Adrenal gland (tissue), 9 donors: ENCODE measurements at regions not wholly inside any gene's neighbourhood (a gene's known extent, or its start where the extent isn't known, plus 50 kb on each side); places are given as distances from the start of the nearest gene placed in this dataset.

Experiments used
- DNase-seq, 7 donors: peaks; one replicate each; pipeline ENCODE4 v3.0.0-alpha.2; 2019 to 2020
- H3K27ac ChIP-seq, 5 donors: fragments of 200-600 bp; sonication (generic) in 4 of 5; 1 replicate in 3 of 5; 2 replicates in 2 of 5; pipeline versions ENCODE4 v1.5.1 to v1.8.0; 2016 to 2020; ENCODE audit warnings: mild to moderate bottlenecking in 1 of 5
- H3K27me3 ChIP-seq: fragments of 200-600 bp; 2 replicates; pipeline ENCODE4 v1.8.0; 2021
- H3K36me3 ChIP-seq, 2 donors: fragments of 200-600 bp; replicated peaks in 1 of 2; 1 replicate in 1 of 2; 2 replicates in 1 of 2; pipeline versions ENCODE4 v1.5.1 to v1.8.0; 2018 to 2022
- H3K4me1 ChIP-seq, 2 donors: fragments of 200-600 bp; replicated peaks in 1 of 2; 1 replicate in 1 of 2; 2 replicates in 1 of 2; pipeline versions ENCODE4 v1.5.1 to v1.8.0; 2018 to 2021
- H3K4me3 ChIP-seq, 4 donors: fragments of 200-600 bp; sonication (generic) in 3 of 4; one replicate each; pipeline ENCODE4 v1.5.1; 2016 to 2018
- H3K9me3 ChIP-seq, 3 donors: fragments of 200-600 bp; sonication (generic) in 1 of 3; replicated peaks in 1 of 3; 1 replicate in 2 of 3; 2 replicates in 1 of 3; pipeline versions ENCODE4 v1.5.1 to v1.8.0; 2016 to 2021
- POLR2A ChIP-seq, 2 donors: fragments of 450-650 bp; IDR thresholded peaks; one replicate each; pipeline ENCODE4 v1.6.1; 2017; ENCODE audit warnings: antibody characterized with exemption in 2 of 2, mild to moderate bottlenecking in 2 of 2, moderate library complexity in 1 of 2
- WGBS, 4 donors: extraction: QIAGEN DNeasy Blood & Tissue Kit in 2 of 4; methylation state at CpG; one replicate each; pipeline versions ENCODE4 v1.1.5 to v1.1.7; 2013 to 2017; 5-methylcytosine and 5-hydroxymethylcytosine counted together
- intact Hi-C, 2 donors: fragments of 100-400 bp; cut with DNase I; formaldehyde crosslinking; loops; one replicate each; pipeline versions ENCODE4 v1.14.1 to v1.15.0; 2022 to 2023
- TF ChIP-seq, protein P1 (sequence below), 6 experiments: fragments of 450-650 bp in 4 of 6; fragments of 200-600 bp in 2 of 6; sonication (generic) in 1 of 6; IDR thresholded peaks; 1 replicate in 5 of 6; 2 replicates in 1 of 6; pipeline versions ENCODE4 v1.5.1 to v1.8.0; 2016 to 2021; ENCODE audit warnings: antibody characterized with exemption in 6 of 6, mild to moderate bottlenecking in 2 of 6, moderate library complexity in 1 of 6
- donor health status: healthy with polysubstance abuse.
- donor health status: Bipolar disorder and iron deficiency.
- donor health status: DM: yes; HTN: yes; CAD: no.
- donor health status: DM: no; HTN: no; CAD: no.
- donor health status: DM: no; HTN: no; CAD: no.

DNA sequence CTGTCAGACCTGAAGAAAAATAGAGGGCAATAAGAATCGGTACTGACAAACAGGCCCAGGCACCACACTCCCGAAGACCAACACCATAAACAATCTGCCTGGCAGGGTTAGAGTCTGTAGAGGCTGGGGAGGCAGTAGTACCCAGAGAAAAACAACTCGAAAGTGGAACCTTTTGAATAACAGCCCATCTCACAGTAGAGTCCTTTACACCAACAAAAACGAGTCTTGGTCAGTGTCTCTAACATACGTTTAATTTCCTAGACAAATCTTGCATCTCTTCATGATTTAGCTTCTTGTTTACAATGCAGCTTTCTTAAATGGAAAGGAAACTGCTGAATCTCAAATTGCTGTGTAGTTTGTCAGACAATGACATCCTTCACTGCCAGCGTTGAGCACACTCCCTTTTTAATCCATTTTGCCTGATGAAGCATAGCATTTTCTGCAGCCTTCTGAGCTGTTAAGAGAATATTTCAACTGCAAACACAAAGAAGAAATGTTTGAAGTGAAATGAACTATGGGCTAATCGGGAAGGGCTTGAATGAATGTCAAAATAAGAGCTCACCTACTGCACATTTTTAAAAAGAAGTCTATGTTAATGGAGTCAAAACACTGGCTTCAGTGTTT, 73.1 kb upstream of the DSG1 start:
- intact Hi-C loops: no loop called here
- Histone ChIP-seq H3K27ac (no peak overlapping the region), H3K4me3 (no peak overlapping the region), H3K4me1 (no peaks in the 10 kb centered on the region), H3K36me3 (no peaks in the 10 kb centered on the region), H3K9me3 (no peaks in the 10 kb centered on the region), H3K27me3 (no peaks in the 10 kb centered on the region)
- 29 to 43% (median 32%) methylated on average over 7 of the region's 7 CpGs for WGBS, 4 donors
- DNase-seq: no peak
- TF ChIP-seq, protein P1, sequence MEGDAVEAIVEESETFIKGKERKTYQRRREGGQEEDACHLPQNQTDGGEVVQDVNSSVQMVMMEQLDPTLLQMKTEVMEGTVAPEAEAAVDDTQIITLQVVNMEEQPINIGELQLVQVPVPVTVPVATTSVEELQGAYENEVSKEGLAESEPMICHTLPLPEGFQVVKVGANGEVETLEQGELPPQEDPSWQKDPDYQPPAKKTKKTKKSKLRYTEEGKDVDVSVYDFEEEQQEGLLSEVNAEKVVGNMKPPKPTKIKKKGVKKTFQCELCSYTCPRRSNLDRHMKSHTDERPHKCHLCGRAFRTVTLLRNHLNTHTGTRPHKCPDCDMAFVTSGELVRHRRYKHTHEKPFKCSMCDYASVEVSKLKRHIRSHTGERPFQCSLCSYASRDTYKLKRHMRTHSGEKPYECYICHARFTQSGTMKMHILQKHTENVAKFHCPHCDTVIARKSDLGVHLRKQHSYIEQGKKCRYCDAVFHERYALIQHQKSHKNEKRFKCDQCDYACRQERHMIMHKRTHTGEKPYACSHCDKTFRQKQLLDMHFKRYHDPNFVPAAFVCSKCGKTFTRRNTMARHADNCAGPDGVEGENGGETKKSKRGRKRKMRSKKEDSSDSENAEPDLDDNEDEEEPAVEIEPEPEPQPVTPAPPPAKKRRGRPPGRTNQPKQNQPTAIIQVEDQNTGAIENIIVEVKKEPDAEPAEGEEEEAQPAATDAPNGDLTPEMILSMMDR (IDR thresholded peaks at IDR 0.05): no peak
- no peak for TF ChIP-seq POLR2A (IDR thresholded peaks at IDR 0.05)

DNA sequence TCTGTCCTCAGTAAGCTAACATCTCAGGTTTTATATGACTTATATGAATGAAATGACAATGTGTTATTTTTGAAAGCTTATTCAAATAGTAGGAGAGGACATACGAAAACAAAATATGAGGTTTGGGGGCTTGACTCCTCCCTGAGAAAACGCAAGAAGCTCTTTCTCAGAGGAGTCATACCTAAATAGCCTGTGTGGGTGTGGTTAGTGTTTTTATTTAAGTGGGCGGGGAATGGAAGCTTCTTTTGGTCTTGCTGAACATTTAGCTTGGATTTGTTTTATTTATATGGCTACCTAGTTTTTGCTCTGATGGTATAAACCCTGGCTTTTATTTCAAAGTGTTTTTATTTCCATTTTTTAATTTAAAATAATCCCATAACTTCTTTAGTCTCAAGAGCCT, 72.1 kb upstream of the DSG1 start:
- intact Hi-C loops: no loop called here
- Histone ChIP-seq H3K4me1 (no peaks in the 10 kb centered on the region), H3K36me3 (no peaks in the 10 kb centered on the region), H3K27me3 (no peaks in the 10 kb centered on the region), H3K27ac (no peak overlapping the region), H3K4me3 (no peak overlapping the region), H3K9me3 (no peaks in the 10 kb centered on the region)
- no peak for TF ChIP-seq POLR2A (IDR thresholded peaks at IDR 0.05)
- TF ChIP-seq, protein P1 (IDR thresholded peaks at IDR 0.05): no peak
- 62 to 80% (median 73%) methylated on average over 3 of the region's 3 CpGs for WGBS, 4 donors
- no peak for DNase-seq

DNA sequence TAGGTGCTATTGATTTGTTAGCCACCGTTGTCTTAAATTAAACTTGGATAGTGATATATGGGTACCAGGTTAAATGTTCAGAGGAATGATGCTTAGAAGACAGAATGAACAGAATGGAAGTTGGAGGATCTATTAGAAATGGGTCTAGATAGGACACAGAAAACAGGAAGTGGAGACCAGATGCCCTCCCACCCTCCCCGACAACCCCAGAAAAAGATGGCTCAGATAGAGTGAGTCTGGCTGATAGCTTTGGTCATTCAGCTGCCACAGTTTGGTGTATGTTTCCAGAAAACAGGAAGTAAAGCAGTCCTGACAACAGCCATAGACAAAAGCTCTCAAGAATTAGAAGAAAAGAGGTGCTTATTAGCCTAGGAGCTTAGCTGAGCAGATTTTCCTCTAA, 71.5 kb upstream of the DSG1 start:
- intact Hi-C loops: no loop called here
- Histone ChIP-seq H3K27me3 (no peaks in the 10 kb centered on the region), H3K4me3 (no peak overlapping the region), H3K9me3 (no peaks in the 10 kb centered on the region), H3K27ac (no peak overlapping the region), H3K4me1 (no peaks in the 10 kb centered on the region), H3K36me3 (no peaks in the 10 kb centered on the region)
- 57 to 73% (median 73%) methylated on average over 2 of the region's 2 CpGs for WGBS, 4 donors
- TF ChIP-seq POLR2A (IDR thresholded peaks at IDR 0.05): no peak
- TF ChIP-seq, protein P1 (IDR thresholded peaks at IDR 0.05): no peak
- DNase-seq: no peak

DNA sequence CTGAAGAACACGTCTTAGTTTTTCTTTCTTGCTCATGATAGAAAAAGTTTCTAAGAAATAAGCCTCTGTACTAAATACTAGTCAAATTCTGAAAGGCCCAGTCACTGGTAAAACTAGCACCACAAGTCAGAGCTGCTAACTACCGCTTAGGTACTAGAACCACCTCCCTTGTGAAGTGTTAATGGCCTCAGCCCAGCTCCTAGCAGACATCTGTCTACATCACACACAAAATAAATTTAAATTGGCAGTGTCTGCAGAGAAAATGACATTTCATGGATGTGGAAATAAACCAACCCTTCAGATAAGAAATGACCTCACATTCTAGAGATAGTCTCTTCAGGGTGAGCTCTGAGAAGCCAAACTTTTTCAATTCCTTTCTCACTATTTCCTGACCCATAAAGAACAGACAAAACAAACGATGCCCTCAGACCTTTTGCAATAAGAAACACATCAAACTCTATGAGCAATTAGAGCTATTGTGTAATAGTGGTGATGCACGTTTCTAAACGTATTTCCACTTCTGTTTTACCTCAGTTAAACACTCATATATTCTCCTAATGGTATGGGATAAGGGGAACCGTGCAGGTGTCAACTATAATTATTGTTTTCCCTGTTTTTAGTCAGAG, 70.3 kb upstream of the DSG1 start:
- no peak for DNase-seq
- 41 to 45% (median 44%) methylated on average over 6 of the region's 6 CpGs for WGBS, 4 donors
- Histone ChIP-seq H3K4me3 (no peak overlapping the region), H3K36me3 (no peaks in the 10 kb centered on the region), H3K4me1 (no peaks in the 10 kb centered on the region), H3K27ac (no peak overlapping the region), H3K9me3 (no peaks in the 10 kb centered on the region), H3K27me3 (no peaks in the 10 kb centered on the region)
- intact Hi-C loops: no loop called here
- TF ChIP-seq, protein P1 (IDR thresholded peaks at IDR 0.05): no peak
- no peak for TF ChIP-seq POLR2A (IDR thresholded peaks at IDR 0.05)
